Neural cell (in vitro differentiated cells): ENCODE measurements at regions not wholly inside any gene's neighbourhood (a gene's known extent, or its start where the extent isn't known, plus 50 kb on each side); places are given as distances from the start of the nearest gene placed in this dataset.

ENCODE experiments used
- H2AFZ ChIP-seq: fragments of 200-600, 300-800 bp; sonication (generic), shearing (Covaris generic); 2 replicates; pipeline ENCODE4 v1.6.0; 2014; ENCODE audit warnings: low read depth, mild to moderate bottlenecking, antibody characterized with exemption, low read length, moderate library complexity
- H3F3A ChIP-seq: fragments of 200-600 bp; shearing (Covaris generic); 2 replicates; pipeline ENCODE4 v1.6.1; 2016; ENCODE audit warnings: mild to moderate bottlenecking, moderate library complexity, mixed read lengths, antibody characterized with exemption, low read length; ENCODE audit not compliant: insufficient read depth, poor library complexity, severe bottlenecking
- H3K27ac ChIP-seq: fragments of 200-600, 300-800 bp; sonication (generic), shearing (Covaris generic); 2 replicates; pipeline ENCODE4 v1.5.1; 2014; ENCODE audit warnings: mild to moderate bottlenecking, low read length, moderate library complexity
- H3K27me3 ChIP-seq: fragments of 300-800, 200-600 bp; sonication (generic), shearing (Covaris generic); 2 replicates; pipeline ENCODE4 v1.6.0; 2014; ENCODE audit warnings: mild to moderate bottlenecking, low read depth, low read length, moderate library complexity; ENCODE audit not compliant: insufficient read depth
- H3K36me3 ChIP-seq: fragments of 300-800, 200-600 bp; sonication (generic), shearing (Covaris generic); 2 replicates; pipeline ENCODE4 v1.5.1; 2014; ENCODE audit warnings: mild to moderate bottlenecking, antibody characterized with exemption, low read length, moderate library complexity; ENCODE audit not compliant: insufficient read depth
- H3K4me2 ChIP-seq: fragments of 300-800, 200-600 bp; sonication (generic), shearing (Covaris generic); 2 replicates; pipeline ENCODE4 v1.6.0; 2014; ENCODE audit warnings: mild to moderate bottlenecking, low read length
- H3K4me3 ChIP-seq: fragments of 300-800, 200-600 bp; sonication (generic), shearing (Covaris generic); 2 replicates; pipeline ENCODE4 v1.5.1; 2014; ENCODE audit warnings: mild to moderate bottlenecking, low read length, moderate library complexity
- H3K79me2 ChIP-seq: fragments of 200-600 bp; shearing (Covaris generic); replicated peaks from 2 replicates; pipeline ENCODE4 v1.6.0; 2014; ENCODE audit warnings: mild to moderate bottlenecking, low read length, moderate library complexity; ENCODE audit not compliant: insufficient read depth
- H3K9ac ChIP-seq: fragments of 300-800, 200-600 bp; sonication (generic), shearing (Covaris generic); 2 replicates; pipeline ENCODE4 v1.6.1; 2016; ENCODE audit warnings: mild to moderate bottlenecking, low read length, mixed read lengths
- H3K9me2 ChIP-seq: fragments of 200-600 bp; shearing (Covaris generic); 2 replicates; pipeline ENCODE4 v1.6.1; 2016; ENCODE audit warnings: mild to moderate bottlenecking, low read length, mixed read lengths; ENCODE audit not compliant: insufficient read depth
- H3K9me3 ChIP-seq: fragments of 200-600, 300-800 bp; sonication (generic), shearing (Covaris generic); 2 replicates; pipeline ENCODE4 v1.6.1; 2016; ENCODE audit warnings: mild to moderate bottlenecking, mixed run types, low read length, moderate library complexity, mixed read lengths
- H4K20me1 ChIP-seq: fragments of 200-600 bp; shearing (Covaris generic); 2 replicates; pipeline ENCODE4 v1.6.1; 2016; ENCODE audit warnings: mild to moderate bottlenecking, mixed run types; ENCODE audit not compliant: insufficient read depth
- EP300 ChIP-seq: fragments of 450-650 bp; conservative IDR thresholded peaks from 2 replicates; pipeline ENCODE4 v1.6.1; 2014; ENCODE audit warnings: antibody characterized with exemption, mild to moderate bottlenecking, moderate library complexity; ENCODE audit not compliant: poor library complexity, severe bottlenecking
- EZH2 ChIP-seq: fragments of 200-600, 300-800 bp; shearing (Covaris generic), sonication (generic); IDR thresholded peaks from 2 replicates; pipeline ENCODE4 v1.6.1; 2014; ENCODE audit warnings: antibody characterized with exemption, low read length, borderline replicate concordance, mild to moderate bottlenecking; ENCODE audit not compliant: insufficient read depth, poor library complexity, severe bottlenecking
- MXI1 ChIP-seq: fragments of 450-650 bp; conservative IDR thresholded peaks from 2 replicates; pipeline ENCODE4 v1.6.1; 2014; ENCODE audit warnings: antibody characterized with exemption, mild to moderate bottlenecking; ENCODE audit not compliant: poor library complexity, severe bottlenecking
- POLR2AphosphoS5 ChIP-seq: IDR thresholded peaks from 2 replicates; pipeline ENCODE4 v1.6.1; 2012
- RAD21 ChIP-seq: fragments of 450-650 bp; conservative IDR thresholded peaks from 2 replicates; pipeline ENCODE4 v1.6.1; 2014; ENCODE audit warnings: antibody characterized with exemption, mild to moderate bottlenecking, moderate library complexity
- SMC3 ChIP-seq: fragments of 450-650 bp; conservative IDR thresholded peaks from 2 replicates; pipeline ENCODE4 v1.6.1; 2014; ENCODE audit warnings: antibody characterized with exemption, mild to moderate bottlenecking, moderate library complexity; ENCODE audit not compliant: poor library complexity
- TAF1 ChIP-seq: IDR thresholded peaks from 2 replicates; pipeline ENCODE4 v1.6.1; 2012; ENCODE audit warnings: low read depth
- TF ChIP-seq, protein P1 (sequence below): IDR thresholded peaks from 2 replicates; pipeline ENCODE4 v1.6.1; 2012; ENCODE audit warnings: borderline replicate concordance
- TF ChIP-seq, protein P2 (sequence below): fragments of 450-650 bp; IDR thresholded peaks from 2 replicates; pipeline ENCODE4 v1.5.1; 2014; ENCODE audit warnings: antibody characterized with exemption, mild to moderate bottlenecking, moderate library complexity; ENCODE audit not compliant: poor library complexity, severe bottlenecking

DNA sequence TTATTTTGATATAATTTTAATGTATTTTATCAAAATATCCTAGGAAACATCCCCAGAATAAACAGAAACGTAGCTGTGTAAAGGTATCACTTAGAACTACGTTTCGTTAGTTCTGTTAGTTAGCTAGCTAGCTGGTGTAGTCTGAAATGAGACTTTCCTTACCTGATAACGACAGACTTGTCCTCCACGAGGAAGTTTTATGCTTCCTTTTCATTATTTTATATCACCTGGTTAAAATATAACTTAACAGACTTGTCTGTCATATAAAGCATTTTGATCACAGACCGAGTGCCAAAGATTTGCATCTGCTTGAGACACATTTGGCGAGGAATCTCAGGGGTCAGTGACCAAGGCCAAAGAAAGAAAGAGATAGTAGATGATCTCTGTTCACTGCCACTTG is 829.5 kb downstream of the VGLL3 start:
- Histone ChIP-seq H3K9me3 (no peaks in the 10 kb centered on the region), H3K27me3 (no peaks in the 10 kb centered on the region), H3K9me2 (no peaks in the 10 kb centered on the region), H3K27ac (no peak overlapping the region), H3F3A (no peaks in the 10 kb centered on the region), H4K20me1 (no peaks in the 10 kb centered on the region), H2AFZ (no peak overlapping the region), H3K9ac (no peak overlapping the region), H3K36me3 (no peaks in the 10 kb centered on the region), H3K79me2 (no peaks in the 10 kb centered on the region), H3K4me3 (no peak overlapping the region), H3K4me2 (no peak overlapping the region)
- TF ChIP-seq POLR2AphosphoS5 (no peak), TAF1 (no peak), EP300 (no peak), MXI1 (no peak), RAD21 (no peak), EZH2 (no peak), SMC3 (no peak)
- TF ChIP-seq, protein P1, sequence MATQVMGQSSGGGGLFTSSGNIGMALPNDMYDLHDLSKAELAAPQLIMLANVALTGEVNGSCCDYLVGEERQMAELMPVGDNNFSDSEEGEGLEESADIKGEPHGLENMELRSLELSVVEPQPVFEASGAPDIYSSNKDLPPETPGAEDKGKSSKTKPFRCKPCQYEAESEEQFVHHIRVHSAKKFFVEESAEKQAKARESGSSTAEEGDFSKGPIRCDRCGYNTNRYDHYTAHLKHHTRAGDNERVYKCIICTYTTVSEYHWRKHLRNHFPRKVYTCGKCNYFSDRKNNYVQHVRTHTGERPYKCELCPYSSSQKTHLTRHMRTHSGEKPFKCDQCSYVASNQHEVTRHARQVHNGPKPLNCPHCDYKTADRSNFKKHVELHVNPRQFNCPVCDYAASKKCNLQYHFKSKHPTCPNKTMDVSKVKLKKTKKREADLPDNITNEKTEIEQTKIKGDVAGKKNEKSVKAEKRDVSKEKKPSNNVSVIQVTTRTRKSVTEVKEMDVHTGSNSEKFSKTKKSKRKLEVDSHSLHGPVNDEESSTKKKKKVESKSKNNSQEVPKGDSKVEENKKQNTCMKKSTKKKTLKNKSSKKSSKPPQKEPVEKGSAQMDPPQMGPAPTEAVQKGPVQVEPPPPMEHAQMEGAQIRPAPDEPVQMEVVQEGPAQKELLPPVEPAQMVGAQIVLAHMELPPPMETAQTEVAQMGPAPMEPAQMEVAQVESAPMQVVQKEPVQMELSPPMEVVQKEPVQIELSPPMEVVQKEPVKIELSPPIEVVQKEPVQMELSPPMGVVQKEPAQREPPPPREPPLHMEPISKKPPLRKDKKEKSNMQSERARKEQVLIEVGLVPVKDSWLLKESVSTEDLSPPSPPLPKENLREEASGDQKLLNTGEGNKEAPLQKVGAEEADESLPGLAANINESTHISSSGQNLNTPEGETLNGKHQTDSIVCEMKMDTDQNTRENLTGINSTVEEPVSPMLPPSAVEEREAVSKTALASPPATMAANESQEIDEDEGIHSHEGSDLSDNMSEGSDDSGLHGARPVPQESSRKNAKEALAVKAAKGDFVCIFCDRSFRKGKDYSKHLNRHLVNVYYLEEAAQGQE: no peak
- TF ChIP-seq, protein P2, sequence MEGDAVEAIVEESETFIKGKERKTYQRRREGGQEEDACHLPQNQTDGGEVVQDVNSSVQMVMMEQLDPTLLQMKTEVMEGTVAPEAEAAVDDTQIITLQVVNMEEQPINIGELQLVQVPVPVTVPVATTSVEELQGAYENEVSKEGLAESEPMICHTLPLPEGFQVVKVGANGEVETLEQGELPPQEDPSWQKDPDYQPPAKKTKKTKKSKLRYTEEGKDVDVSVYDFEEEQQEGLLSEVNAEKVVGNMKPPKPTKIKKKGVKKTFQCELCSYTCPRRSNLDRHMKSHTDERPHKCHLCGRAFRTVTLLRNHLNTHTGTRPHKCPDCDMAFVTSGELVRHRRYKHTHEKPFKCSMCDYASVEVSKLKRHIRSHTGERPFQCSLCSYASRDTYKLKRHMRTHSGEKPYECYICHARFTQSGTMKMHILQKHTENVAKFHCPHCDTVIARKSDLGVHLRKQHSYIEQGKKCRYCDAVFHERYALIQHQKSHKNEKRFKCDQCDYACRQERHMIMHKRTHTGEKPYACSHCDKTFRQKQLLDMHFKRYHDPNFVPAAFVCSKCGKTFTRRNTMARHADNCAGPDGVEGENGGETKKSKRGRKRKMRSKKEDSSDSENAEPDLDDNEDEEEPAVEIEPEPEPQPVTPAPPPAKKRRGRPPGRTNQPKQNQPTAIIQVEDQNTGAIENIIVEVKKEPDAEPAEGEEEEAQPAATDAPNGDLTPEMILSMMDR: no peak

- Histone ChIP-seq H2AFZ (no peak overlapping the region), H4K20me1 (no peaks in the 10 kb centered on the region), H3K4me2 (no peak overlapping the region), H3K9me2 (no peaks in the 10 kb centered on the region), H3K9me3 (no peaks in the 10 kb centered on the region), H3F3A (no peaks in the 10 kb centered on the region), H3K4me3 (no peak overlapping the region), H3K27ac (no peak overlapping the region), H3K9ac (no peak overlapping the region), H3K36me3 (no peaks in the 10 kb centered on the region), H3K27me3 (no peaks in the 10 kb centered on the region), H3K79me2 (no peaks in the 10 kb centered on the region)
- TF ChIP-seq EP300: no peak
- no peak for TF ChIP-seq SMC3
- no peak for TF ChIP-seq MXI1
- TF ChIP-seq, protein P2: no peak
- TF ChIP-seq, protein P1: no peak
- TF ChIP-seq POLR2AphosphoS5: no peak
- no peak for TF ChIP-seq TAF1
- no peak for TF ChIP-seq RAD21
- no peak for TF ChIP-seq EZH2
Measured at GRCh38 chr3:86152620-86153019, 838.3 kb downstream of the VGLL3 start.
